ENCODE measurements at regions not wholly inside any gene's neighbourhood (a gene's known extent, or its start where the extent isn't known, plus 50 kb on each side); places are given as distances from the start of the nearest gene placed in this dataset.

DNA sequence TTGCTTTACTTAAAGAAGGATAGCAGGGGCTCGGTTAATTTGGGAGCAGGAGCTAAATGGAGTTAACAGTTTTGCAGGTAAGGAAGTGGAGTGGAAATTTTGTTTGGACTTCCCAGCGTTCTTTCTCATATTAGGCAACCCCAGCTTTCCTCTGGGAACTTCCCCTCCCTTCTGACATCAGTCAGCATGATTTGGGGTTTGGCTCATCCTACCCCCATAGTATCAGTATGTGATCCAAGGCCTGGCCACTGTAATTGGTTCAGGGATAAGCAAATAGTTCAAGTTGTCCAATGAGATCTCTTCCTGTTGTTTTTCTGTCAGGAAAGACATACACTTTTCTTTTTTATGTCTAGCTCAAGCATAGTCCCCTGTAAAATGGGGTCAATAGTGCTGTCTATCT lies 125.6 kb upstream of the CDK6 start:
- no peak for TF ChIP-seq CTCF (conservative IDR thresholded peaks at IDR 0.05)
- TF ChIP-seq ZFX (IDR thresholded peaks at IDR 0.05), result no peak
